Karpas-422 (cell line): ENCODE measurements at regions not wholly inside any gene's neighbourhood (a gene's known extent, or its start where the extent isn't known, plus 50 kb on each side); places are given as distances from the start of the nearest gene placed in this dataset.

Source experiments
- DNase-seq: peaks from one replicate; pipeline ENCODE4 v3.0.0-alpha.2; 2015
- H2AFZ ChIP-seq: fragments of 200-600 bp; sonication (generic); 2 replicates; pipeline ENCODE4 v1.6.1; 2014; ENCODE audit warnings: antibody characterized with exemption, low read length, mixed read lengths
- H3K27ac ChIP-seq: fragments of 200-600 bp; sonication (generic); 2 replicates; pipeline ENCODE4 v1.5.1; 2014; ENCODE audit warnings: mild to moderate bottlenecking, low read length, moderate library complexity
- H3K27me3 ChIP-seq: fragments of 200-600 bp; sonication (generic); 2 replicates; pipeline ENCODE4 v1.6.1; 2014; ENCODE audit warnings: low read length, mixed read lengths
- H3K36me3 ChIP-seq: fragments of 200-600 bp; sonication (generic); 2 replicates; pipeline ENCODE4 v1.6.1; 2014; ENCODE audit warnings: low read length, mixed read lengths; ENCODE audit not compliant: insufficient read depth
- H3K4me1 ChIP-seq: fragments of 200-600 bp; sonication (generic); 2 replicates; pipeline ENCODE4 v1.6.1; 2014; ENCODE audit warnings: mild to moderate bottlenecking, low read length, mixed read lengths
- H3K4me2 ChIP-seq: fragments of 200-600 bp; sonication (generic); 2 replicates; pipeline ENCODE4 v1.6.1; 2014; ENCODE audit warnings: low read length, low read depth, mild to moderate bottlenecking; ENCODE audit not compliant: poor library complexity, severe bottlenecking
- H3K4me3 ChIP-seq: fragments of 200-600 bp; sonication (generic); 2 replicates; pipeline ENCODE4 v1.5.1; 2014; ENCODE audit warnings: mild to moderate bottlenecking, antibody characterized with exemption, low read length, mixed read lengths
- H3K79me2 ChIP-seq: fragments of 200-600 bp; sonication (generic); 2 replicates; pipeline ENCODE4 v1.6.1; 2014; ENCODE audit warnings: mild to moderate bottlenecking, low read length, mixed read lengths
- H3K9ac ChIP-seq: fragments of 200-600 bp; sonication (generic); 2 replicates; pipeline ENCODE4 v1.6.0; 2014; ENCODE audit warnings: low read length
- H3K9me2 ChIP-seq: fragments of 200-600 bp; sonication (generic), shearing (Covaris generic); replicated peaks from 2 replicates; pipeline ENCODE4 v1.6.0; 2014; ENCODE audit warnings: mild to moderate bottlenecking, low read length, moderate library complexity; ENCODE audit not compliant: insufficient read depth
- H3K9me3 ChIP-seq: fragments of 300-700, 200-600 bp; sonication (generic); 2 replicates; pipeline ENCODE4 v1.6.1; 2014; ENCODE audit warnings: low read length, mixed read lengths
- H4K20me1 ChIP-seq: fragments of 200-600 bp; sonication (generic); 2 replicates; pipeline ENCODE4 v1.6.1; 2014; ENCODE audit warnings: mild to moderate bottlenecking, antibody characterized with exemption, low read length, low read depth; ENCODE audit not compliant: insufficient read depth

GRCh38 chr13:50733392-50733791 lies 110.1 kb downstream of the DLEU7 start:
- Histone ChIP-seq H3K9me3 (0 out of 2 replicates have a peak, but pooled peaks cover 3% of the 10 kb centered on the region), H3K9me2 (no peaks in the 10 kb centered on the region), H3K4me1 (no peaks in the 10 kb centered on the region), H2AFZ (no peak overlapping the region), H3K79me2 (no peaks in the 10 kb centered on the region), H3K4me2 (no peak overlapping the region), H3K4me3 (no peak overlapping the region), H3K27me3 (no peaks in the 10 kb centered on the region), H3K9ac (no peak overlapping the region), H3K36me3 (no peaks in the 10 kb centered on the region), H4K20me1 (no peaks in the 10 kb centered on the region), H3K27ac (no peak overlapping the region)
- no peak for DNase-seq

GRCh38 chr13:50735071-50735470 lies 108.4 kb downstream of the DLEU7 start:
- no peak overlapping the region for H3K4me2 ChIP-seq
- no peaks in the 10 kb centered on the region for H3K36me3 ChIP-seq
- no peak overlapping the region for H3K4me3 ChIP-seq
- no peak overlapping the region for H3K27ac ChIP-seq
- H3K9ac ChIP-seq: no peak overlapping the region
- H3K79me2 ChIP-seq: no peaks in the 10 kb centered on the region
- no peaks in the 10 kb centered on the region for H3K4me1 ChIP-seq
- H3K27me3 ChIP-seq: no peaks in the 10 kb centered on the region
- DNase-seq: no peak
- H3K9me2 ChIP-seq: no peaks in the 10 kb centered on the region
- H2AFZ ChIP-seq: no peak overlapping the region
- H4K20me1 ChIP-seq: no peaks in the 10 kb centered on the region
- H3K9me3 ChIP-seq: no peaks in the 10 kb centered on the region

GRCh38 chr13:50740052-50740741 lies 103.3 kb downstream of the DLEU7 start:
- DNase-seq: no peak
- no peaks in the 10 kb centered on the region for H3K9me3 ChIP-seq
- H3K4me3 ChIP-seq: no peak overlapping the region
- H3K36me3 ChIP-seq: no peaks in the 10 kb centered on the region
- no peaks in the 10 kb centered on the region for H3K79me2 ChIP-seq
- no peak overlapping the region for H3K9ac ChIP-seq
- no peak overlapping the region for H2AFZ ChIP-seq
- H3K27ac ChIP-seq: no peak overlapping the region
- H3K27me3 ChIP-seq: no peaks in the 10 kb centered on the region
- H3K4me1 ChIP-seq: no peaks in the 10 kb centered on the region
- no peaks in the 10 kb centered on the region for H4K20me1 ChIP-seq
- H3K4me2 ChIP-seq: no peak overlapping the region
- no peaks in the 10 kb centered on the region for H3K9me2 ChIP-seq

DNA sequence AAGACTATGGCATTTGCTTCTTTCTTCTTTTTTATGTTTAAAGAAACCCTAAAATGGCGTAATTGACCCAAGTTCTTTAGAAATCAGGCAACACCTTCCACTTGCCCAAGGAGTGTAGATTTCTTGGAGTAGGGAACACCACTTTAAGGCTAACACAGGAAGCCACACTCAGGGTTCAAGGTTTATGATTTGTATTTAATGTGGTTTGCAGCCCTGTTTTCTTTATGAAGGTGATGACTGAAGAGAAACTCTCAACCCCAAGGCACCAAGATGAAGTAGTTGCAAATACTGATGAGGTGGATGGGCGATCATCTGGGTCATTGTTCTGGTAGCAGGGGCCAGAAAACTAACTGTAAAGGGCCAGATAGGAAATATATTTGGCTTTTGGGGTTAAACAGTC lies 101.1 kb downstream of the DLEU7 start:
- no peaks in the 10 kb centered on the region for H3K4me1 ChIP-seq
- no peaks in the 10 kb centered on the region for H3K9me3 ChIP-seq
- H3K4me2 ChIP-seq: no peak overlapping the region
- H3K27ac ChIP-seq: no peak overlapping the region
- no peaks in the 10 kb centered on the region for H3K9me2 ChIP-seq
- no peak for DNase-seq
- H3K79me2 ChIP-seq: no peaks in the 10 kb centered on the region
- no peak overlapping the region for H2AFZ ChIP-seq
- H4K20me1 ChIP-seq: no peaks in the 10 kb centered on the region
- no peaks in the 10 kb centered on the region for H3K36me3 ChIP-seq
- no peak overlapping the region for H3K4me3 ChIP-seq
- H3K9ac ChIP-seq: no peak overlapping the region
- no peaks in the 10 kb centered on the region for H3K27me3 ChIP-seq

- H3K4me3 ChIP-seq: no peak overlapping the region
Measured at GRCh38 chr13:50742968-50743367, 100.5 kb downstream of the DLEU7 start.

DNA sequence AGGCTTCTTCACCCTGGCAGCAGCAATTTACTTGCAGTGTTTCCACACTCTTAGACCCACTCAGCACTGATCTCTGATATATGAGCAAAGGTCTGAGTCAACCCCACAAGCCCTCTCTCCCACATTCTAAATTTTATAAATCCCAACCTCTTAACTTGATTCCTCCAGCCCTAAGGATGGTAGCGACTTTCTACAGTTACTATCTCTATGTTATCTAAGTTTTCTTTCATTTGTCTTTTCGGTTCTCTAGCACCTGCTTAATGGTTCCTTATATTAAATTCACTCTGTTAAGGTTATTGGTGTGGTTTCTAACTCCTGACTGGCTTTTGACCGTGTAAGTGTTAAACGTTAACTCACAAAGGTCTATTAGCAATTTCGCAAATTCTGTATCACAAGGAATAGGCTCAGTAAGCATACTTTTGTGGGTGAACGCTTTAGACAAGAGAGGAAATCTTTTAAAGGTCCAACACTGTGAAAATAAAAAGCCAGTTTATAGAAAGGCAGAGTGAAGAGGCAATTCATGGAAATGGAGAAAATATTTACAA lies 99.3 kb downstream of the DLEU7 start:
- no peaks in the 10 kb centered on the region for H3K9me3 ChIP-seq
- H3K27me3 ChIP-seq: no peaks in the 10 kb centered on the region
- no peak for DNase-seq
- no peak overlapping the region for H3K9ac ChIP-seq
- no peak overlapping the region for H3K4me2 ChIP-seq
- no peak overlapping the region for H2AFZ ChIP-seq
- H3K27ac ChIP-seq: no peak overlapping the region
- no peak overlapping the region for H3K4me3 ChIP-seq
- no peaks in the 10 kb centered on the region for H4K20me1 ChIP-seq
- no peaks in the 10 kb centered on the region for H3K9me2 ChIP-seq
- H3K4me1 ChIP-seq: no peaks in the 10 kb centered on the region
- no peaks in the 10 kb centered on the region for H3K79me2 ChIP-seq
- H3K36me3 ChIP-seq: no peaks in the 10 kb centered on the region

More at GRCh38 chr13:50742968-50743367, 100.5 kb downstream of the DLEU7 start:
- Histone ChIP-seq H3K9me2 (no peaks in the 10 kb centered on the region), H4K20me1 (no peaks in the 10 kb centered on the region), H3K27ac (no peak overlapping the region), H3K27me3 (no peaks in the 10 kb centered on the region), H3K79me2 (no peaks in the 10 kb centered on the region), H2AFZ (no peak overlapping the region), H3K9me3 (no peaks in the 10 kb centered on the region), H3K4me1 (no peaks in the 10 kb centered on the region), H3K9ac (no peak overlapping the region), H3K4me2 (no peak overlapping the region), H3K36me3 (no peaks in the 10 kb centered on the region)
- DNase-seq: no peak

GRCh38 chr13:50745542-50746115 lies 97.9 kb downstream of the DLEU7 start:
- Histone ChIP-seq H3K4me2 (no peak overlapping the region), H4K20me1 (no peaks in the 10 kb centered on the region), H3K4me1 (no peaks in the 10 kb centered on the region), H3K36me3 (no peaks in the 10 kb centered on the region), H3K4me3 (no peak overlapping the region), H2AFZ (no peak overlapping the region), H3K79me2 (no peaks in the 10 kb centered on the region), H3K9me2 (no peaks in the 10 kb centered on the region), H3K27me3 (no peaks in the 10 kb centered on the region), H3K9me3 (no peaks in the 10 kb centered on the region), H3K9ac (no peak overlapping the region), H3K27ac (no peak overlapping the region)
- no peak for DNase-seq

DNA sequence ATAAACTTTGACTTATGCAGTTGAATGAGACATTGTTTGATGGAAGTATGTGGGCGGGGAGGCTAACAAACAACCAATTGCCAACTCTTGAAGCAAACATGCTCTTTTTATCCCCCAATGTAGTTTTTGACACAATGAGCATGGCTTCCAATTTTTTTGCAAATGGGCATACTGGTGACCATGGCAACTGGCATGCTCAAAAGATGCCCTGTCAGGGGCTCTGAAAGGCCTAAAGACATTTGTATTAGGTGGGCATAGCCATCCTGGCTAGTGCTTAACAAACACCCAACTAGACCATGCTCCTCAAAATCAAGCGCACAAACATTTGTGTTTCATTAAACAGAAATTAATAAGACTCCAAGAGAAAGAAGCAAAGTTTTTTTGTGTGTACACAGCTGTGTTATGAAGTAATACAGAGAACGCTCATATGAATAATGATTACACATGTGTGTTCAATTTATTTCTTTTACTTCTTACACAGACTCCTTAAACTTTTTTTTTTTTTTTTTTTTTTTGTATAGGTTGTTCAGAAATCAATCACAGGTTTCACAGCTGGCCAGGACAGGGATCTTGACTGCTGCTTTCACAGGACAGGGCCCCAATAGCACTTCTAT lies 95.6 kb downstream of the DLEU7 start:
- Histone ChIP-seq H3K79me2 (no peaks in the 10 kb centered on the region), H3K36me3 (no peaks in the 10 kb centered on the region), H4K20me1 (no peaks in the 10 kb centered on the region), H3K4me1 (no peaks in the 10 kb centered on the region), H2AFZ (no peak overlapping the region), H3K27ac (no peak overlapping the region), H3K9ac (no peak overlapping the region), H3K27me3 (no peaks in the 10 kb centered on the region), H3K4me3 (no peak overlapping the region), H3K4me2 (no peak overlapping the region), H3K9me3 (no peaks in the 10 kb centered on the region), H3K9me2 (no peaks in the 10 kb centered on the region)
- DNase-seq: no peak
